NCI-H82 treated with DMSO at 0.1 percent for 48 hours (cell line): ENCODE measurements at regions not wholly inside any gene's neighbourhood (a gene's known extent, or its start where the extent isn't known, plus 50 kb on each side); places are given as distances from the start of the nearest gene placed in this dataset.
"Not testable (repeated sequence)": the region's sequence is repeated elsewhere in the genome, so short reads cannot be mapped to it uniquely, and the experiment has no call there.

ENCODE experiments used
- DNase-seq: peaks from one replicate; lab custom pipeline; 2025; ENCODE audit not compliant: unreplicated experiment; lab: John Stamatoyannopoulos, UW

GRCh38 chr2:138215958-138216357 is 251.7 kb downstream of the HNMT start:
- no peak for DNase-seq

GRCh38 chr2:138217975-138218374 is 253.7 kb downstream of the HNMT start:
- no peak for DNase-seq

- DNase-seq: no peak
Observed at GRCh38 chr2:138218397-138218796, 254.1 kb downstream of the HNMT start.

- no peak for DNase-seq
Observed at GRCh38 chr2:138219961-138220360, 255.7 kb downstream of the HNMT start.

GRCh38 chr2:138221358-138221757 is 257.1 kb downstream of the HNMT start:
- no peak for DNase-seq

GRCh38 chr2:138223319-138223718 is 259.0 kb downstream of the HNMT start:
- no peak for DNase-seq

GRCh38 chr2:138227195-138227594 is 262.9 kb downstream of the HNMT start:
- DNase-seq: no peak

- no peak for DNase-seq
Observed at GRCh38 chr2:138228101-138228500, 263.8 kb downstream of the HNMT start.

- DNase-seq: no peak
Observed at GRCh38 chr2:138234265-138234664, 267.3 kb upstream of the SPOPL start.

- DNase-seq: no peak
Observed at GRCh38 chr2:138235041-138235440, 266.5 kb upstream of the SPOPL start.

GRCh38 chr2:138236142-138236541 is 265.4 kb upstream of the SPOPL start:
- DNase-seq: no peak

- DNase-seq: no peak
Observed at GRCh38 chr2:138237667-138238384, 263.7 kb upstream of the SPOPL start.

GRCh38 chr2:138238908-138239307 is 262.7 kb upstream of the SPOPL start:
- DNase-seq: no peak

- DNase-seq: no peak
Observed at GRCh38 chr2:138239902-138240491, 261.6 kb upstream of the SPOPL start.

GRCh38 chr2:138243372-138243771 is 258.2 kb upstream of the SPOPL start:
- no peak for DNase-seq

GRCh38 chr2:138244501-138244925 is 257.1 kb upstream of the SPOPL start:
- no peak for DNase-seq

GRCh38 chr2:138245310-138245709 is 256.3 kb upstream of the SPOPL start:
- DNase-seq: no peak

- no peak for DNase-seq
Observed at GRCh38 chr2:138247302-138247701, 254.3 kb upstream of the SPOPL start.

- no peak for DNase-seq
Observed at GRCh38 chr2:138249207-138249606, 252.4 kb upstream of the SPOPL start.

- not testable (repeated sequence) for DNase-seq
Observed at GRCh38 chr2:138250843-138251320, 250.7 kb upstream of the SPOPL start.

GRCh38 chr2:138252587-138252986 is 249.0 kb upstream of the SPOPL start:
- DNase-seq: peak; percentile 40

GRCh38 chr2:138255670-138256069 is 245.9 kb upstream of the SPOPL start:
- DNase-seq: no peak
